ENCODE measurements at regions not wholly inside any gene's neighbourhood (a gene's known extent, or its start where the extent isn't known, plus 50 kb on each side); places are given as distances from the start of the nearest gene placed in this dataset.
"Not testable (repeated sequence)": the region's sequence is repeated elsewhere in the genome, so short reads cannot be mapped to it uniquely, and the experiment has no call there.

GRCh38 chr4:149062997-149063396 lies 620.8 kb upstream of the NR3C2 start:
- ATAC-seq (peak; percentile 29), DNase-seq (no peak)
- intact Hi-C loops (cut with DNase I, micrococcal nuclease) = no loop called here

- DNase-seq = no peak
- intact Hi-C loops (cut with DNase I, micrococcal nuclease) = no loop called here
- no peak for ATAC-seq
Measured at GRCh38 chr4:149057594-149057993, 615.4 kb upstream of the NR3C2 start.

GRCh38 chr4:149056615-149057014 lies 614.4 kb upstream of the NR3C2 start:
- ATAC-seq = no peak
- intact Hi-C loops (cut with DNase I, micrococcal nuclease) = no loop called here
- DNase-seq = no peak

- DNase-seq = no peak
- intact Hi-C loops (cut with DNase I, micrococcal nuclease) = no loop called here
- ATAC-seq = no peak
Measured at GRCh38 chr4:149055624-149056023, 613.4 kb upstream of the NR3C2 start.

GRCh38 chr4:149050840-149051239 lies 608.6 kb upstream of the NR3C2 start:
- no peak for ATAC-seq

GRCh38 chr4:149048451-149049143 lies 606.4 kb upstream of the NR3C2 start:
- intact Hi-C loops (cut with DNase I, micrococcal nuclease) = no loop called here
- DNase-seq (no peak), ATAC-seq (no peak)

More at GRCh38 chr4:149050840-149051239, 608.6 kb upstream of the NR3C2 start:
- no peak for DNase-seq
- intact Hi-C loops (cut with DNase I, micrococcal nuclease) = no loop called here

GRCh38 chr4:149047368-149047767 lies 605.2 kb upstream of the NR3C2 start:
- ATAC-seq = no peak
- DNase-seq = no peak
- intact Hi-C loops (cut with DNase I, micrococcal nuclease) = no loop called here

- ATAC-seq (no peak), DNase-seq (no peak)
- intact Hi-C loops (cut with DNase I, micrococcal nuclease) = no loop called here
Measured at GRCh38 chr4:149045731-149046130, 603.5 kb upstream of the NR3C2 start.

GRCh38 chr4:149039786-149040185 lies 597.6 kb upstream of the NR3C2 start:
- intact Hi-C loops (cut with DNase I, micrococcal nuclease); DNase-seq; ATAC-seq: not testable (repeated sequence)

GRCh38 chr4:149031399-149031798 lies 589.2 kb upstream of the NR3C2 start:
- no peak for DNase-seq
- ATAC-seq = peak; percentile 81
- intact Hi-C loops (cut with DNase I, micrococcal nuclease) = no loop called here

GRCh38 chr4:149029056-149029651 lies 586.9 kb upstream of the NR3C2 start:
- DNase-seq (peak; percentile 22 to 60), ATAC-seq (peak; percentile 75)
- intact Hi-C loops (cut with DNase I, micrococcal nuclease) = no loop called here

GRCh38 chr4:149026696-149027095 lies 584.5 kb upstream of the NR3C2 start:
- intact Hi-C loops (cut with DNase I, micrococcal nuclease) = no loop called here
- DNase-seq (no peak), ATAC-seq (no peak)

GRCh38 chr4:149017002-149017734 lies 575.0 kb upstream of the NR3C2 start:
- ATAC-seq (no peak), DNase-seq (no peak)
- intact Hi-C loops (cut with DNase I, micrococcal nuclease) = no loop called here

GRCh38 chr4:149009223-149009622 lies 567.0 kb upstream of the NR3C2 start:
- intact Hi-C loops (cut with DNase I, micrococcal nuclease) = no loop called here
- ATAC-seq = no peak
- DNase-seq = no peak

- DNase-seq (no peak), ATAC-seq (no peak)
- intact Hi-C loops (cut with DNase I, micrococcal nuclease) = no loop called here
Measured at GRCh38 chr4:149008415-149009025, 566.3 kb upstream of the NR3C2 start.

- DNase-seq = no peak
- intact Hi-C loops (cut with DNase I, micrococcal nuclease) = no loop called here
- no peak for ATAC-seq
Measured at GRCh38 chr4:149005191-149005590, 563.0 kb upstream of the NR3C2 start.

- DNase-seq = no peak
- intact Hi-C loops (cut with DNase I, micrococcal nuclease) = no loop called here
- no peak for ATAC-seq
Measured at GRCh38 chr4:148999924-149000323, 557.7 kb upstream of the NR3C2 start.

- ATAC-seq (no peak), DNase-seq (no peak)
- intact Hi-C loops (cut with DNase I, micrococcal nuclease) = no loop called here
Measured at GRCh38 chr4:148998719-148999118, 556.5 kb upstream of the NR3C2 start.

GRCh38 chr4:148986951-148987350 lies 544.7 kb upstream of the NR3C2 start:
- intact Hi-C loops (cut with DNase I, micrococcal nuclease) = loop anchor here in 1 of 2 donors (10.0 kb wide), 1 partner anchor 592 kb away; no protein-coding TSS in a partner anchor
- no peak for DNase-seq

GRCh38 chr4:148984951-148985350 lies 542.7 kb upstream of the NR3C2 start:
- intact Hi-C loops (cut with DNase I, micrococcal nuclease) = loop anchor here in 1 of 2 donors (10.0 kb wide), 1 partner anchor 590 kb away; no protein-coding TSS in a partner anchor
- ATAC-seq (no peak), DNase-seq (no peak)

More at GRCh38 chr4:148986951-148987350, 544.7 kb upstream of the NR3C2 start:
- ATAC-seq = peak; percentile 99
